Parathyroid adenoma (tissue), 2 donors: ENCODE measurements at regions not wholly inside any gene's neighbourhood (a gene's known extent, or its start where the extent isn't known, plus 50 kb on each side); places are given as distances from the start of the nearest gene placed in this dataset.

ENCODE experiments used
- H2AFZ ChIP-seq: fragments of 300-600 bp; sonication (generic); one replicate; pipeline ENCODE4 v1.7.0; 2017; ENCODE audit warnings: antibody characterized with exemption, mild to moderate bottlenecking
- H3K27ac ChIP-seq: fragments of 300-600 bp; sonication (generic); one replicate; pipeline ENCODE4 v1.7.0; 2017
- H3K27me3 ChIP-seq: fragments of 300-600 bp; sonication (generic); one replicate; pipeline ENCODE4 v1.7.0; 2017; ENCODE audit warnings: low read length; ENCODE audit not compliant: control insufficient read depth, insufficient read depth
- H3K36me3 ChIP-seq: fragments of 300-600 bp; sonication (generic); one replicate; pipeline ENCODE4 v1.7.0; 2017; ENCODE audit warnings: low read length; ENCODE audit not compliant: control insufficient read depth, insufficient read depth
- H3K4me1 ChIP-seq: fragments of 300-600 bp; sonication (generic); one replicate; pipeline ENCODE4 v1.7.0; 2017; ENCODE audit warnings: control low read depth
- H3K4me2 ChIP-seq: fragments of 300-600 bp; sonication (generic); one replicate; pipeline ENCODE4 v1.7.0; 2017; ENCODE audit warnings: low read length
- H3K4me3 ChIP-seq: fragments of 300-600 bp; sonication (generic); one replicate; pipeline ENCODE4 v1.7.0; 2017; ENCODE audit warnings: low read depth, low read length
- H3K79me2 ChIP-seq: fragments of 300-600 bp; sonication (generic); one replicate; pipeline ENCODE4 v1.7.0; 2017; ENCODE audit warnings: control low read depth
- H3K9ac ChIP-seq: fragments of 300-600 bp; sonication (generic); one replicate; pipeline ENCODE4 v1.7.0; 2017; ENCODE audit warnings: mild to moderate bottlenecking
- H3K9me3 ChIP-seq: fragments of 300-600 bp; sonication (generic); one replicate; pipeline ENCODE4 v1.7.0; 2017; ENCODE audit warnings: low read length; ENCODE audit not compliant: control insufficient read depth
- CTCF ChIP-seq: fragments of 300-600 bp; sonication (generic); IDR thresholded peaks from one replicate; pipeline ENCODE4 v1.7.0; 2017; ENCODE audit warnings: antibody characterized with exemption, mild to moderate bottlenecking
- donor health status: primary hyperparathyroidism.

- Histone ChIP-seq H3K9me3 (no peaks in the 10 kb centered on the region), H3K27me3 (no peaks in the 10 kb centered on the region), H2AFZ (no peak overlapping the region), H3K27ac (no peak overlapping the region), H3K36me3 (no peaks in the 10 kb centered on the region), H3K4me2 (no peak overlapping the region), H3K4me3 (no peak overlapping the region), H3K79me2 (no peaks in the 10 kb centered on the region), H3K9ac (no peak overlapping the region), H3K4me1 (no peaks in the 10 kb centered on the region)
- TF ChIP-seq CTCF, result no peak
These were observed 151.0 kb upstream of the KCNJ6 start for GRCh38 chr21:38067086-38067739.

- Histone ChIP-seq H3K79me2 (no peaks in the 10 kb centered on the region), H3K36me3 (no peaks in the 10 kb centered on the region), H3K4me3 (no peak overlapping the region), H3K9me3 (no peaks in the 10 kb centered on the region), H3K27ac (no peak overlapping the region), H3K27me3 (no peaks in the 10 kb centered on the region), H3K4me1 (no peaks in the 10 kb centered on the region), H3K9ac (no peak overlapping the region), H2AFZ (no peak overlapping the region), H3K4me2 (no peak overlapping the region)
- no peak for TF ChIP-seq CTCF
These were observed 156.2 kb upstream of the KCNJ6 start for GRCh38 chr21:38072489-38072888.

- Histone ChIP-seq H3K27me3 (no peaks in the 10 kb centered on the region), H3K79me2 (no peaks in the 10 kb centered on the region), H3K4me1 (no peaks in the 10 kb centered on the region), H3K36me3 (no peaks in the 10 kb centered on the region), H3K4me2 (no peak overlapping the region), H2AFZ (no peak overlapping the region), H3K9ac (no peak overlapping the region), H3K27ac (no peak overlapping the region), H3K4me3 (no peak overlapping the region), H3K9me3 (no peaks in the 10 kb centered on the region)
- TF ChIP-seq CTCF, result no peak
These were observed 159.8 kb upstream of the KCNJ6 start for GRCh38 chr21:38075833-38076587.

GRCh38 chr21:38077569-38077968 lies 161.3 kb upstream of the KCNJ6 start:
- Histone ChIP-seq H3K4me2 (no peak overlapping the region), H3K27me3 (no peaks in the 10 kb centered on the region), H3K79me2 (no peaks in the 10 kb centered on the region), H3K4me1 (no peaks in the 10 kb centered on the region), H3K4me3 (no peak overlapping the region), H3K36me3 (no peaks in the 10 kb centered on the region), H3K27ac (no peak overlapping the region), H2AFZ (no peak overlapping the region), H3K9ac (no peak overlapping the region), H3K9me3 (no peaks in the 10 kb centered on the region)
- no peak for TF ChIP-seq CTCF

- TF ChIP-seq CTCF, result no peak
- H3K9me3 ChIP-seq, result no peaks in the 10 kb centered on the region
- H3K4me1 ChIP-seq, result no peaks in the 10 kb centered on the region
- no peak overlapping the region for H3K27ac ChIP-seq
- no peaks in the 10 kb centered on the region for H3K36me3 ChIP-seq
- H2AFZ ChIP-seq, result no peak overlapping the region
- H3K27me3 ChIP-seq, result no peaks in the 10 kb centered on the region
- H3K4me3 ChIP-seq, result no peak overlapping the region
- no peak overlapping the region for H3K9ac ChIP-seq
- no peaks in the 10 kb centered on the region for H3K79me2 ChIP-seq
- H3K4me2 ChIP-seq, result no peak overlapping the region
These were observed 164.6 kb upstream of the KCNJ6 start for GRCh38 chr21:38080888-38081287.
